Astrocyte (in vitro differentiated cells and primary cell): ENCODE measurements at regions not wholly inside any gene's neighbourhood (a gene's known extent, or its start where the extent isn't known, plus 50 kb on each side); places are given as distances from the start of the nearest gene placed in this dataset.

Experiments used
- DNase-seq: peaks from one replicate; pipeline ENCODE4 v3.0.0-alpha.2; 2010; ENCODE audit warnings: low read depth
- FAIRE-seq: peaks from 2 replicates; lab custom pipeline; 2011; peaks lifted over from hg19 to GRCh38; lab: Jason Lieb, UNC
- H2AFZ ChIP-seq: 2 replicates; pipeline ENCODE4 v1.6.0; 2012; ENCODE audit warnings: low read depth, low read length, inconsistent platforms
- H3K27ac ChIP-seq: 2 replicates; pipeline ENCODE4 v1.5.1; 2011; ENCODE audit warnings: low read depth, low read length, inconsistent platforms
- H3K27me3 ChIP-seq: 2 replicates; pipeline ENCODE4 v1.6.0; 2011; ENCODE audit warnings: low read length, inconsistent platforms; ENCODE audit not compliant: insufficient read depth
- H3K36me3 ChIP-seq: 2 replicates; pipeline ENCODE4 v1.5.1; 2011; ENCODE audit warnings: low read length, inconsistent platforms; ENCODE audit not compliant: insufficient read depth
- H3K4me1 ChIP-seq: 2 replicates; pipeline ENCODE4 v1.5.1; 2011; ENCODE audit warnings: low read length, inconsistent platforms; ENCODE audit not compliant: insufficient read depth
- H3K4me2 ChIP-seq: 2 replicates; pipeline ENCODE4 v1.6.0; 2012; ENCODE audit warnings: low read length, inconsistent platforms
- H3K4me3 ChIP-seq: 2 replicates; pipeline ENCODE4 v1.5.1; 2011; ENCODE audit warnings: low read depth, mild to moderate bottlenecking, low read length, inconsistent platforms; ENCODE audit not compliant: insufficient read depth
- H3K79me2 ChIP-seq: 2 replicates; pipeline ENCODE4 v1.6.0; 2012; ENCODE audit warnings: mild to moderate bottlenecking, low read length, inconsistent platforms; ENCODE audit not compliant: insufficient read depth
- H3K9ac ChIP-seq: 2 replicates; pipeline ENCODE4 v1.6.0; 2012; ENCODE audit warnings: mild to moderate bottlenecking, low read length, inconsistent platforms
- H3K9me3 ChIP-seq: 2 replicates; pipeline ENCODE4 v1.5.1; 2012; ENCODE audit warnings: low read depth, mild to moderate bottlenecking, low read length, inconsistent platforms; ENCODE audit not compliant: insufficient read depth
- H4K20me1 ChIP-seq: 2 replicates; pipeline ENCODE4 v1.6.0; 2012; ENCODE audit warnings: low read length, inconsistent platforms; ENCODE audit not compliant: insufficient read depth
- H3K27ac Mint-ChIP-seq: one replicate; pipeline ENCODE4 v1.8.0; 2021; ENCODE audit warnings: mild to moderate bottlenecking, mixed read lengths; ENCODE audit not compliant: unreplicated experiment
- H3K27me3 Mint-ChIP-seq: one replicate; pipeline ENCODE4 v1.8.0; 2021; ENCODE audit warnings: low read depth, mixed read lengths; ENCODE audit not compliant: unreplicated experiment
- H3K36me3 Mint-ChIP-seq: one replicate; pipeline ENCODE4 v1.8.0; 2021; ENCODE audit warnings: low read depth, mixed read lengths; ENCODE audit not compliant: unreplicated experiment
- H3K4me1 Mint-ChIP-seq: one replicate; pipeline ENCODE4 v1.8.0; 2021; ENCODE audit warnings: low read depth, mixed read lengths; ENCODE audit not compliant: unreplicated experiment
- H3K4me3 Mint-ChIP-seq: one replicate; pipeline ENCODE4 v1.8.0; 2021; ENCODE audit warnings: mild to moderate bottlenecking, moderate library complexity, mixed read lengths; ENCODE audit not compliant: unreplicated experiment
- H3K9me3 Mint-ChIP-seq: one replicate; pipeline ENCODE4 v1.8.0; 2021; ENCODE audit warnings: mild to moderate bottlenecking, mixed read lengths; ENCODE audit not compliant: unreplicated experiment
- CTCF ChIP-seq: IDR thresholded peaks from 2 replicates; pipeline ENCODE4 v1.5.1; 2011; ENCODE audit warnings: low read depth, mild to moderate bottlenecking, inconsistent platforms, low read length, moderate library complexity; ENCODE audit not compliant: insufficient read depth
- EZH2 ChIP-seq: IDR thresholded peaks from 2 replicates; pipeline ENCODE4 v1.6.1; 2012; ENCODE audit warnings: mild to moderate bottlenecking, low read length, inconsistent platforms; ENCODE audit not compliant: insufficient read depth

- no peak overlapping the region for H3K4me3 Mint-ChIP-seq
- H2AFZ ChIP-seq: no peak overlapping the region
- no peak for FAIRE-seq
Measured at GRCh38 chr3:38989917-38990510, 61.7 kb downstream of the SCN11A start.

GRCh38 chr3:38988955-38989354, 62.8 kb downstream of the SCN11A start:
- no peak overlapping the region for H3K4me3 ChIP-seq
- no peak overlapping the region for H2AFZ ChIP-seq
- DNase-seq (no peak), FAIRE-seq (no peak)
- H3K9ac ChIP-seq: no peak overlapping the region
- no peak overlapping the region for H3K4me3 Mint-ChIP-seq
- H4K20me1 ChIP-seq: no peaks in the 10 kb centered on the region
- H3K9me3 ChIP-seq: no peaks in the 10 kb centered on the region
- H3K4me1 Mint-ChIP-seq: peaks cover 15% of the 10 kb centered on the region
- H3K9me3 Mint-ChIP-seq: peaks cover 1% of the 10 kb centered on the region
- no peak overlapping the region for H3K27ac ChIP-seq
- no peaks in the 10 kb centered on the region for H3K36me3 Mint-ChIP-seq
- no peaks in the 10 kb centered on the region for H3K27me3 ChIP-seq
- no peak overlapping the region for H3K27ac Mint-ChIP-seq
- no peaks in the 10 kb centered on the region for H3K36me3 ChIP-seq
- TF ChIP-seq EZH2 (no peak), CTCF (no peak)
- peaks cover 43% of the 10 kb centered on the region for H3K4me1 ChIP-seq
- no peak overlapping the region for H3K4me2 ChIP-seq
- H3K27me3 Mint-ChIP-seq: peaks cover 4% of the 10 kb centered on the region
- no peaks in the 10 kb centered on the region for H3K79me2 ChIP-seq

More at GRCh38 chr3:38989917-38990510, 61.7 kb downstream of the SCN11A start:
- H3K4me1 Mint-ChIP-seq: peaks cover 13% of the 10 kb centered on the region
- H3K27me3 ChIP-seq: no peaks in the 10 kb centered on the region
- H3K27ac Mint-ChIP-seq: no peak overlapping the region
- no peaks in the 10 kb centered on the region for H4K20me1 ChIP-seq
- no peak overlapping the region for H3K27ac ChIP-seq
- H3K36me3 Mint-ChIP-seq: no peaks in the 10 kb centered on the region
- no peak overlapping the region for H3K4me3 ChIP-seq
- no peaks in the 10 kb centered on the region for H3K36me3 ChIP-seq
- H3K9ac ChIP-seq: no peak overlapping the region
- peak overlapping the region; percentile 32 for H3K4me2 ChIP-seq
- peaks cover 43% of the 10 kb centered on the region for H3K4me1 ChIP-seq
- H3K27me3 Mint-ChIP-seq: peaks cover 4% of the 10 kb centered on the region
- no peak for TF ChIP-seq EZH2
- TF ChIP-seq CTCF: no peak
- H3K9me3 Mint-ChIP-seq: no peaks in the 10 kb centered on the region
- H3K79me2 ChIP-seq: no peaks in the 10 kb centered on the region
- DNase-seq: no peak
- no peaks in the 10 kb centered on the region for H3K9me3 ChIP-seq

GRCh38 chr3:38987456-38987855, 64.3 kb downstream of the SCN11A start:
- H3K27me3 ChIP-seq: no peaks in the 10 kb centered on the region
- FAIRE-seq (no peak), DNase-seq (no peak)
- no peaks in the 10 kb centered on the region for H3K9me3 ChIP-seq
- Mint-ChIP-seq H3K4me1 (peaks cover 12% of the 10 kb centered on the region), H3K9me3 (peaks cover 2% of the 10 kb centered on the region), H3K36me3 (no peaks in the 10 kb centered on the region), H3K27ac (no peak overlapping the region), H3K4me3 (no peak overlapping the region), H3K27me3 (peaks cover 4% of the 10 kb centered on the region)
- no peak overlapping the region for H3K9ac ChIP-seq
- no peak for TF ChIP-seq CTCF
- no peak for TF ChIP-seq EZH2
- no peaks in the 10 kb centered on the region for H3K36me3 ChIP-seq
- H3K4me3 ChIP-seq: no peak overlapping the region
- H3K27ac ChIP-seq: no peak overlapping the region
- H3K4me1 ChIP-seq: peaks cover 36% of the 10 kb centered on the region
- H3K4me2 ChIP-seq: no peak overlapping the region
- H3K79me2 ChIP-seq: no peaks in the 10 kb centered on the region
- no peaks in the 10 kb centered on the region for H4K20me1 ChIP-seq
- H2AFZ ChIP-seq: no peak overlapping the region
